WTC11 (cell line): ENCODE measurements at regions not wholly inside any gene's neighbourhood (a gene's known extent, or its start where the extent isn't known, plus 50 kb on each side); places are given as distances from the start of the nearest gene placed in this dataset.

Source experiments
- AFF4 ChIP-seq: sonication (generic); formaldehyde crosslinking; IDR thresholded peaks from 2 replicates; pipeline ENCODE4 v1.8.1; 2023; ENCODE audit warnings: mild to moderate bottlenecking, missing genetic modification reagents, borderline replicate concordance
- CTCF ChIP-seq: fragments of 200-600 bp; IDR thresholded peaks from 2 replicates; pipeline ENCODE4 v1.8.0; 2022; ENCODE audit warnings: antibody characterized with exemption
- JUN ChIP-seq: sonication (generic); formaldehyde crosslinking; IDR thresholded peaks from 2 replicates; pipeline ENCODE4 v1.8.0; 2023; ENCODE audit warnings: mild to moderate bottlenecking, missing genetic modification reagents
- MLX ChIP-seq: sonication (generic); formaldehyde crosslinking; IDR thresholded peaks from 2 replicates; pipeline ENCODE4 v1.8.1; 2023; ENCODE audit warnings: mild to moderate bottlenecking, missing genetic modification reagents, moderate library complexity
- RELA ChIP-seq: sonication (generic); formaldehyde crosslinking; IDR thresholded peaks from 2 replicates; pipeline ENCODE4 v1.8.1; 2022; ENCODE audit warnings: missing genetic modification reagents, mild to moderate bottlenecking, borderline replicate concordance
- ZMAT4 ChIP-seq: fragments of 250-450 bp; sonication (Bioruptor Pico); IDR thresholded peaks from 2 replicates; pipeline ENCODE4 v1.9.0; 2021; ENCODE audit warnings: mild to moderate bottlenecking

- no peak for TF ChIP-seq MLX (CRISPR knock-in tag)
- no peak for TF ChIP-seq JUN (CRISPR knock-in tag)
- TF ChIP-seq AFF4 (CRISPR knock-in tag): no peak
- TF ChIP-seq ZMAT4: no peak
- TF ChIP-seq CTCF: no peak
- no peak for TF ChIP-seq RELA (CRISPR knock-in tag)
Measured at GRCh38 chr18:41099451-41099850, 855.6 kb upstream of the PIK3C3 start.
